OCI-LY3 (cell line): ENCODE measurements at regions not wholly inside any gene's neighbourhood (a gene's known extent, or its start where the extent isn't known, plus 50 kb on each side); places are given as distances from the start of the nearest gene placed in this dataset.

Experiments
- H2AFZ ChIP-seq: fragments of 200-600, 300-600 bp; shearing (Covaris generic); 2 replicates; pipeline ENCODE4 v1.6.0; 2014; ENCODE audit warnings: antibody characterized with exemption, low read depth, low read length
- H3K27ac ChIP-seq: fragments of 200-600, 300-600 bp; sonication (generic); 2 replicates; pipeline ENCODE4 v1.5.1; 2014; ENCODE audit warnings: mild to moderate bottlenecking, low read length, moderate library complexity, mixed read lengths
- H3K27me3 ChIP-seq: fragments of 200-600, 300-600 bp; sonication (generic); 2 replicates; pipeline ENCODE4 v1.6.1; 2014; ENCODE audit warnings: low read depth, low read length, mixed read lengths
- H3K36me3 ChIP-seq: fragments of 200-600, 300-600 bp; sonication (generic); replicated peaks from 2 replicates; pipeline ENCODE3; 2014; ENCODE audit warnings: low read depth, low read length, mixed read lengths
- H3K4me1 ChIP-seq: fragments of 300-600, 200-600 bp; sonication (generic); 2 replicates; pipeline ENCODE4 v1.6.1; 2014; ENCODE audit warnings: low read length, mixed read lengths
- H3K4me2 ChIP-seq: fragments of 200-600, 300-600 bp; sonication (generic); 2 replicates; pipeline ENCODE4 v1.6.1; 2014; ENCODE audit warnings: low read length, mixed read lengths
- H3K4me3 ChIP-seq: fragments of 300-600, 200-600 bp; sonication (generic); 2 replicates; pipeline ENCODE4 v1.5.1; 2014; ENCODE audit warnings: antibody characterized with exemption, mild to moderate bottlenecking, low read length, moderate library complexity
- H3K79me2 ChIP-seq: fragments of 300-600, 200-600 bp; shearing (Covaris generic); 2 replicates; pipeline ENCODE4 v1.6.1; 2014; ENCODE audit warnings: mild to moderate bottlenecking, low read length, mixed read lengths
- H3K9ac ChIP-seq: fragments of 300-600, 200-600 bp; shearing (Covaris generic); 2 replicates; pipeline ENCODE4 v1.6.0; 2014; ENCODE audit warnings: mild to moderate bottlenecking, low read length, moderate library complexity
- H3K9me3 ChIP-seq: fragments of 200-600, 300-600 bp; shearing (Covaris generic); 2 replicates; pipeline ENCODE4 v1.6.1; 2014; ENCODE audit warnings: low read length, mixed read lengths; ENCODE audit not compliant: insufficient read depth
- H4K20me1 ChIP-seq: fragments of 200-600, 300-600 bp; sonication (generic); 2 replicates; pipeline ENCODE4 v1.6.1; 2016; ENCODE audit warnings: low read length, mixed read lengths; ENCODE audit not compliant: insufficient read depth
- CTCF ChIP-seq: fragments of 200-600, 300-600 bp; sonication (generic); IDR thresholded peaks from 2 replicates; pipeline ENCODE4 v1.5.1; 2014; ENCODE audit warnings: antibody characterized with exemption, low read length, low read depth
- EZH2phosphoT487 ChIP-seq: fragments of 200-600 bp; shearing (Covaris generic); IDR thresholded peaks from 2 replicates; pipeline ENCODE4 v1.6.1; 2018; ENCODE audit warnings: antibody characterized with exemption, mixed run types, low read depth

GRCh38 chr5:124056991-124057723 is 545.2 kb downstream of the CSNK1G3 start:
- no peaks in the 10 kb centered on the region for H3K79me2 ChIP-seq
- H3K9ac ChIP-seq, result peak overlapping the region; percentile 80
- no peaks in the 10 kb centered on the region for H4K20me1 ChIP-seq
- peak overlapping the region; percentile 67; the same call in 1 of the 2 replicates for H2AFZ ChIP-seq
- TF ChIP-seq EZH2phosphoT487, result no peak
- TF ChIP-seq CTCF, result no peak
- peaks cover 52% of the 10 kb centered on the region for H3K4me1 ChIP-seq
- no peaks in the 10 kb centered on the region for H3K27me3 ChIP-seq
- H3K36me3 ChIP-seq, result no peaks in the 10 kb centered on the region
- H3K4me3 ChIP-seq, result peak overlapping the region; percentile 79
- H3K4me2 ChIP-seq, result peak overlapping the region; percentile 90
- peak overlapping the region; percentile 84 for H3K27ac ChIP-seq
- H3K9me3 ChIP-seq, result no peaks in the 10 kb centered on the region

- Histone ChIP-seq H3K9me3 (no peaks in the 10 kb centered on the region), H4K20me1 (no peaks in the 10 kb centered on the region), H3K79me2 (no peaks in the 10 kb centered on the region), H3K9ac (peak overlapping the region; percentile 80), H3K27me3 (no peaks in the 10 kb centered on the region), H2AFZ (peak overlapping the region; percentile 28; the same call in 1 of the 2 replicates), H3K27ac (peak overlapping the region; percentile 84), H3K36me3 (no peaks in the 10 kb centered on the region), H3K4me2 (peak overlapping the region; percentile 90), H3K4me1 (peaks cover 58% of the 10 kb centered on the region), H3K4me3 (peak overlapping the region; percentile 79)
- TF ChIP-seq CTCF, result no peak
- no peak for TF ChIP-seq EZH2phosphoT487
Observed at GRCh38 chr5:124056326-124056990, 544.5 kb downstream of the CSNK1G3 start.

GRCh38 chr5:124055751-124056150 is 543.8 kb downstream of the CSNK1G3 start:
- Histone ChIP-seq H3K9me3 (no peaks in the 10 kb centered on the region; the same call in 1 of the 2 replicates), H3K27ac (peak overlapping the region; percentile 84), H4K20me1 (no peaks in the 10 kb centered on the region), H3K36me3 (no peaks in the 10 kb centered on the region), H3K4me2 (peak overlapping the region; percentile 90), H3K79me2 (no peaks in the 10 kb centered on the region), H3K9ac (no peak overlapping the region), H3K4me1 (peaks cover 58% of the 10 kb centered on the region), H2AFZ (no peak overlapping the region), H3K4me3 (no peak overlapping the region), H3K27me3 (no peaks in the 10 kb centered on the region)
- TF ChIP-seq EZH2phosphoT487, result no peak

GRCh38 chr5:124054564-124054963 is 542.6 kb downstream of the CSNK1G3 start:
- Histone ChIP-seq H3K9me3 (no peaks in the 10 kb centered on the region; the same call in 1 of the 2 replicates), H3K79me2 (no peaks in the 10 kb centered on the region), H3K36me3 (no peaks in the 10 kb centered on the region), H3K4me3 (peak overlapping the region; percentile 17), H3K27me3 (no peaks in the 10 kb centered on the region), H3K9ac (no peak overlapping the region), H4K20me1 (no peaks in the 10 kb centered on the region), H2AFZ (no peak overlapping the region), H3K4me1 (peaks cover 58% of the 10 kb centered on the region), H3K27ac (no peak overlapping the region), H3K4me2 (peak overlapping the region; percentile 65)
- no peak for TF ChIP-seq CTCF
- TF ChIP-seq EZH2phosphoT487, result no peak
